ENCODE measurements at regions not wholly inside any gene's neighbourhood (a gene's known extent, or its start where the extent isn't known, plus 50 kb on each side); places are given as distances from the start of the nearest gene placed in this dataset.

GRCh38 chr7:136148920-136149319 lies 171.8 kb upstream of the MTPN start:
- TF ChIP-seq POLR2A (IDR thresholded peaks at IDR 0.05): no peak
- TF ChIP-seq CTCF (IDR thresholded peaks at IDR 0.05): no peak

All from esophagus squamous epithelium (tissue), 4 donors.